Upper lobe of left lung (tissue), 4 donors: ENCODE measurements at regions not wholly inside any gene's neighbourhood (a gene's known extent, or its start where the extent isn't known, plus 50 kb on each side); places are given as distances from the start of the nearest gene placed in this dataset.

Source experiments
- CTCF ChIP-seq, 6 experiments: fragments of 450-650 bp in 4 of 6; fragments of 200-600 bp in 2 of 6; sonication (generic) in 2 of 6; IDR thresholded peaks; one replicate each; pipeline ENCODE4 v1.5.1; 2016 to 2019; ENCODE audit warnings: antibody characterized with exemption in 6 of 6
- EP300 ChIP-seq, 4 donors: sonication (generic); formaldehyde crosslinking; IDR thresholded peaks; one replicate each; pipeline ENCODE4 v1.5.1; 2017; ENCODE audit warnings: antibody characterized with exemption in 4 of 4, control low read depth in 2 of 4
- POLR2A ChIP-seq, 4 donors: fragments of 450-650 bp; IDR thresholded peaks; one replicate each; pipeline ENCODE4 v1.5.1; 2016 to 2017; ENCODE audit warnings: antibody characterized with exemption in 4 of 4, mild to moderate bottlenecking in 2 of 4
- POLR2AphosphoS5 ChIP-seq, 2 donors: sonication (generic); formaldehyde crosslinking; IDR thresholded peaks; one replicate each; pipeline ENCODE4 v1.5.1; 2017; ENCODE audit warnings: antibody characterized with exemption in 2 of 2

GRCh38 chr17:14793237-14793636, 471.9 kb downstream of the PMP22 start:
- TF ChIP-seq POLR2A (IDR thresholded peaks at IDR 0.05) (no peak), CTCF (IDR thresholded peaks at IDR 0.05) (no peak), EP300 (IDR thresholded peaks at IDR 0.05) (no peak), POLR2AphosphoS5 (IDR thresholded peaks at IDR 0.05) (no peak)
